Hematopoietic multipotent progenitor cell treated with erythropoietin and hydrocortisone succinate and interleukin-3 and kit ligand, for 15 days (in vitro differentiated cells): ENCODE measurements at regions not wholly inside any gene's neighbourhood (a gene's known extent, or its start where the extent isn't known, plus 50 kb on each side); places are given as distances from the start of the nearest gene placed in this dataset.
"Not testable (repeated sequence)": the region's sequence is repeated elsewhere in the genome, so short reads cannot be mapped to it uniquely, and the experiment has no call there.

Experiments
- DNase-seq: peaks from one replicate; pipeline ENCODE4 v3.0.0-alpha.2; 2015; ENCODE audit warnings: low spot score

DNA sequence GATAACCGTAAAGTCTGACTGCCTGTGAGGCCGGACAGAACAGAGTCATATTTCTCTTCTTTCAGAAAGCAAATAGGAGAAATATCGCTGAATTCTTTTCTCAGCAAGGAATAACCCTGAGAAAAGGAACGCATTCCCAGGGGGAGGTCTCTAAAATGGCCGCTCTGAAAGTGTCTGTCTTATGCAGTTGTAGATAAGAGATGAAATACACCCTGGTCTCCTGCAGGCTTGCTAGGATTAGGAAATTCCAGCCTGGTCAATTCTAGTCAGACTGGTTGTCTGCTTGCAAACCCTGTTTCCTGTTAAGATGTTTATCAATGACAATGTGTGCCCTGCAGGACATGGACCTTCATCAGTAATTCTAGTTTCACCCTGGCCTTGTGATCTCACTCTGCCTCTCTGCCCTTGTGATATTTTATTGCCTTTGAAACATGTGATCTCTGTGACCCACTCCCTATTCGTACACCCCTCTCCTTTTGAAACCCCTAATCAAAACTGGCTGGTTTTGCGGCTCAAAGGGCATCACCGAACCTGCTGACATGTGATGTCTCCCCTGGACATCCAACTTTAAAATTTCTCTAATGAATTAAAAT lies 934.8 kb upstream of the SPRY2 start:
- DNase-seq = no peak

DNA sequence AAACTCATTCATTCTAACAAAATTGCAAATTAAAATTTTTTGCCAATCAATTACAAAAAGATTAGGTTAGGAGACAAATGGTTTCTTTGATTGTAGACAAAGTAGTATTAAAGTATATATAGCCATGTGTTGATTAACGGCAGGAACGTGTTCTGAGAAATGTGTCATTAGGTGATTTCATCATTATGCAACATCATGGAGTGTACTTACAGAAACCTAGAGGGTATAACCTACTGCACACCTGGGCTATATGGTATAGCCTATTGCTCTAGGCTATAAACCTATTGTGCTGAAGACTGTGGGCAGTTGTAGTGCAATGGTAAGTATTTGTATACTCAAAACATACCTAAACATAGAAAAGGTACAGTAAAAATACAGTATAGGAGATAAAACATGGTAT lies 906.8 kb upstream of the SPRY2 start:
- DNase-seq = no peak

DNA sequence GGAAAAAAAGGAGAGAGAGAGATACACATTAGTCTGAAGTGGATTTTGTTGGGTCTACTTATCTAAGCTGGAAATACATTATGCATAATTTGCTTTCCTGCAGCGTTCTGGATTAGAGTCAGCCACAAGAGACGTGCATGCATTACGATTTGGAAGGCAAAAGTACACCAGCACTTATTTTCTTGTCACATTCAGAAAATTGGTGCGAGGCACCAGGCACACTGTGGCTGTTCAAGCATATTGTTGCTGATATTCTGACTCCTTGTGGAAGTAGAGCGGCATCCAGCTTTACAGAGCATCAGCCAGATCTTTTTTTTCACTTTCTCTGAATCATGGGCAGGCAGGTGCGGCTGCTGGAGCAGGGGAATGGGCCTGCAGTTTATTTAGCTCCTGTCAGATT lies 905.6 kb upstream of the SPRY2 start:
- no peak for DNase-seq

DNA sequence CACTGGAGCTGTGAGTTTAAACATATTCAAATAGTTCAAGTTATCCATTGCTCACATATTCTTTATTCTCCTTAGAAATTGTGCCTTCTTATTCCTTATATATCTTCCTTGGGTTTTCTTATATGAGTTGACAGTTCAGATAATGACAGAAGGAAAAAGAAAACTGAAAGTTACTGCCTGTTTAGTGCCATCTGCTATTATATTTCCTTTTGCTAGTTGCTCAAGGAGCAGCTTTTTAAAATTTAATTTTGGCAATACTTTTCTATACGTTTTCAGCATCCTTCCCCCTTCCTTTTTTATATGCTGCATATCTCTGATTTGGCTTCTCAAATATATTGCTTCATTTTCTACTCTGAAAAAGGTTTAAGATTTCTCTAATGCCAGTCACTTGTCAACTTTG lies 903.1 kb upstream of the SPRY2 start:
- no peak for DNase-seq

DNA sequence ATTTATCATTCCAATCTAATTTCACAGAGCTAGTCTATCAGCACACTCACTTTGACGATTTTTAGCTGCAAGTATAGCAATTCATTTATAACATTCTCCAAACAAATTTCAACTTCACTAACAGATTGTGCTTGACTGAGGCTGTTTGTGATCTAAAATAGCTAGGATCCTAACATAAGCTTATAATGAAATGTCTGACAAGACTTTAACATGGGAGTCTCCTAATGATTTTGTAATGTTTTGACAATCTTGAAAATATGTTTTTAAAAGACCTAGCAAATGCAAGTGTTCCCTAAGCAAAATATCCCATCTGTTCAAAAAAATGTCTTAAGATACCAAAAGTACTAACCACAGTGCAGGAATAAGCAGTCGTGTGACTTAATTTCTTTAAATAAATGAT lies 889.5 kb upstream of the SPRY2 start:
- no peak for DNase-seq

DNA sequence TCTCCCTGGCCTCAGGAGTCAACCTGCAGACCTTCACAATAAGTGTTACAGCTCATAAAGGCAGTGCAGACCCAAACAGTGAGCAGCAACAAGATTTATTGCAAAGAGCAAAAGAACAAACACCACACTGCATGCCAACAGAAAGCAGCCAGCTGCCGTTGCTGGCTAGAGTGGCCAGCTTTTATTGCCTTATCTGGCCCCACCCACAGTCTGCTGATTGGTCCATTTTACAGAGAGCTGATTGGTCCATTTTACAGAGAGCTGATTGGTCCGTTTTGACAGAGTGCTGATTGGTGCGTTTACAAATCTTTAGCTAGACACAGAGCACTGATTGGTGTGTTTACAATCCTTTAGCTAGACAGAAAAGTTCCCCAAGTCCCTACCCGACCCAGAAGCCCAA lies 885.9 kb upstream of the SPRY2 start:
- not testable (repeated sequence) for DNase-seq

DNA sequence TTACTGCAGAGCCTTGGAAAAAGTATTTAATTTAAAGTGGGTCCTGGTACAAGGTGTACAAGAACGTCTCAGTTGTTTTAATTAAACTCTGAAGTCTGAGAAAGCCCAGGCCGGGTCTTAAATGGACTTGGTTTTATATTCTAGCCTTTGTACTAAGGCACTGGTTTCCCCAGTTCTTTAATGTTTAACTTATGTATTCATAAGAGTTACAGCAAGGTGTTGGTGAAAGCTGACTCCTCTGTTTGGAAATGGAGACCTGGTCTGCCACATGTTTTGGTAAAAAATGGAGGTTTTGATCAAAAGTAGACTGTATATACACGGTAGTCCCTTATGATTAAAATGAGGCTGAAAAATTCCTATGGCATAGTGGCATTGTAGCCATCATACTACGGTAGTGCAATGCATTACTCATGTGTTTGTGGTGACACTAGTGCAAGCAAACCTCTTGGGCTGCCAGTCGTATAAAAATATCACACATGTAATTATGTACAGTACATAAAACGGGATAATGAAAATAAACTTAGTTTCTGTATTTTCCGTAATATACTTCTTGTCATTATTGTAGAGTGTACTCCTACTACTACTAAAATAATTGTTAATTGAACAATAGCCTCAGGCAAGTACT lies 883.4 kb upstream of the SPRY2 start:
- no peak for DNase-seq

DNA sequence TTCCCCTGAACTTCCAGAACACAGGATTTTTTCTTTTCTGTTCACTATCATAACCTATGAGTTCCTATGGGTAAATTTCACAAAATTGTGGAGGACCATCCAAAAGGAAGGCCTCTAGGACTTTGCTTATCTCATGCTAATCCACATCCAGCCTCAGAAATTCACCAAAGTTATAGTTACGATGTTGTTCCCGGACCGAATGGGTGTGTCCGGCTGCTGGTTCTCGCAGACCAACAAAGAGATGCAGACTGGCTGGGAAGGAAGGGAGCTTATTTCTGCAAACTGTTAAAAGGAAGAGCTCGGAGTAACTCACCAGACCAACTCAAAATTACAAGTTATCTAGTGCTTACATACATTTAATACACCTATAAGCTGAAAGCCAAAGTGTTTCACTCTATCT lies 882.9 kb upstream of the SPRY2 start:
- DNase-seq = no peak

DNA sequence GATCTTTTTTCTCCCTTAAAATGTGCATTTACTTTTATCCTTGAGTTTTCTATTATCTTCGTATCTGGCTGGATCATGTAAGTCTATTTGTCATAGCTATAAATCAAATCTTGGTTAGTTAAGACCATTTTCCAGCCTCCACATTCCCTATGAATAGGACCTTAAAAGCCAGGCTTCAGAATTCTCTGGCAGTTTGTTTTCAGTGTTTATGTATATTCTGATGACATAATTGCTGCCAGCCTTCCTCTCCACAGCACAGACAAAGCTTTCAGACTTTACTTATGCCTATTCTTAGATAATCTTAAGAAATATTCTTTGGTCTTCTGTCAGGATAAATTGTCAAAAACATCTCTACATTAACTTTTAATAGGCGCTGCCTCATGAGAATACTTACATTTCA lies 870.8 kb upstream of the SPRY2 start:
- no peak for DNase-seq

DNA sequence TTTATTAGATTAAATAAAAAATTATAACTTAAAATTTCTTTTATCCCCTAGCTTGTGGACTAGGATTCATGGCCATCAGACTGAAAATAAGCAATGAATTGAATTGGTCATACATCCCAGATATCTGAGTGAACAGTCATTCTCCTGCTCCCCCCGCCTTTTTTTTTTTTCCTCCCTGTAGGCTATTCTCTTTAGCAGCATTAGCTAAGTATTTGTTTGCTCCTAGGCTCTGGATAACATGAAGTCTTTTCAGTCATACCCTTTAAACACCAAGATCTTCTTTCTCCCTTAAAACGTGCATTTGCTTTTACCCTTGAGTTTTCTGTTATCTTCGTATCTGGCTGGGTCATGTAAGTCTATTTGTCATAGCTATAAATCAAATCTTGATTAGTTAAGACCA lies 866.7 kb upstream of the SPRY2 start:
- DNase-seq = no peak

DNA sequence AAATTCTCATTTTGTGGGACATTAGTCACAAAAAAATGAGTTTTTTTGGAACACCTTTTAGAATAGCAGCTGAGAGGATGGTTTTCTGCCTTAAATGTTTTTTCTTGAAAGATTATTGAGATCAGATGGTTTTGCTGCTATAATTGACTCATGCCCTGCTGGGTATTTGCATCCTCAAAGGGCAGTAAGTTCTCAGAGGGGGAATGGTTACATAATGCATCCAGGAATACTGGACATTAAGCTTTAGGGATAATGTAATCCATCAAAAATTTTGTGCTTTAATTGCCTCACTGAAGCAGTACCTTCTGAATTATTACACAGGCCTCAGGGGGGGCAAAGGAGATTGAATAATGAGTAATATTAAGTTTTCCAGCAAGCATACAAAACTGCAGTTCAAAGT lies 866.3 kb upstream of the SPRY2 start:
- no peak for DNase-seq

DNA sequence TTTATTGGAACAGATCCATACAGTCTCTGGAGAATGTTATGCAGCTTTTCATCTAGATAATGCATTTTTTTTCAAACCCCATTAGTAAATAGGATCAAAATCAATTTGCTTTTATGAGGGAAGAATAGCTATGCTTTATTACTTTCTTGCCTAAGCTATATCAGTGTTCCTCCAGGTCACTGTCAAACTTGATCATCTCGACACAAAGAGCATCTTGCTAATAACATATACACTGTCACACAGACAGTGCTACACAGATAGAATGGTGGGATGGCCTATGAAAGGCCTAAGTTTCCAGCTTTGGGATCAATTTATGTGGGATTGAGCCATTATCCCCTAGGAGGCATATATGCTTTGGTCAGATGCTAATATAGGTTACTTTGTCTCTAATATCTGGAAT lies 862.9 kb upstream of the SPRY2 start:
- DNase-seq = no peak

DNA sequence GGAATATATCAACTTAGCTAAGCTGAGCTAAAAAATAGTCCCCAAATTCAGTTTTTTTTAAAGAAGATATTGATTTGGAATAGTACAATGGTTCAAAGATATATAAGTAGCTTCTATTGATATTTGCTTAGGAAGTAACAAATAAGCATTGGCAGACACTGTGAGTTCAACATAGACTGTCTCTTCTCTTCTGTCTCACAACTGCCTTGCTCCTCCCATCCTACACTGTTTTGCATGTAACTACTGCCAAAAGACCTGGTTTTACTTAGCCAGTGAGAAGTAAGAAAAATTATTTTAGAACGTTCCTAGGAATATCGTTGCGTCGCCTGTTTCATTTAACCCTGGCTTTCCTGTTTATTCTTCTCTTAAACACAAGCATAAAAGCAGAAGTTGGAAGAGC lies 859.0 kb upstream of the SPRY2 start:
- DNase-seq = no peak

DNA sequence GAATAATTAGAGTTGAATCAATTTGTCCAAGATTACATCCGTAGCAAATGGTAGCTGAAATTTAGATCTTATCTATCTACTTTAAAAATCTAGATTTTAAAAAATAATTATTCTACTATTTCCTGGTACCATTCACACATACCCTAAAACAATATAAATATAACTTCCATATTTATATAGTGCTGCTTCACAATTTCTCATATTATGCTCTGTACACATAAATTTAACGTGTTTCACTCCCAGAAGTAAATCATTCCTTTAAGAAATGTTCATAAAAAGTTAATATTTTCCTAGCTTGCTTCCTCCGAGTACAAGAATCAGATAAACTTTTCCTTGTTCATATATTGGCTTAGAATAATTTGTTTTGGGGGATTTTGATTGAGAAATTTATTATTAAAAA lies 857.0 kb upstream of the SPRY2 start:
- DNase-seq = no peak

DNA sequence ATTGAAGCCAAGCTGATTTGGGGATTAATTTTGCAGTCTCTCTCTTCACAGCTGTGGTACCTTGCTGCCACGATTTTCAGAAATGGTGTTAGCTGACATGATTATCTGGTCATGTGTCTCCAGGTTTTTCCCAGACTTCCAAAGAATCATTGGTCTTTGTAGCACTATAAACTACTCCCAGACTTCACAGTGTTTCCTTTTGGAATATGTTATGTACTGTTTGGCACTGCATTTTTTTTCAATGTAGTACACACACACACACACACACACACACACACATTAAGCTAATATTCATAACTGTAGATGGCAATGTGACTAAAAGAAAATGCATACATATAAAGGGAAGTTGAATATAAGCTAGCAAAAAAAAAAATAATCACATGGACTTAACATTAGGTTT lies 856.6 kb upstream of the SPRY2 start:
- DNase-seq = no peak

DNA sequence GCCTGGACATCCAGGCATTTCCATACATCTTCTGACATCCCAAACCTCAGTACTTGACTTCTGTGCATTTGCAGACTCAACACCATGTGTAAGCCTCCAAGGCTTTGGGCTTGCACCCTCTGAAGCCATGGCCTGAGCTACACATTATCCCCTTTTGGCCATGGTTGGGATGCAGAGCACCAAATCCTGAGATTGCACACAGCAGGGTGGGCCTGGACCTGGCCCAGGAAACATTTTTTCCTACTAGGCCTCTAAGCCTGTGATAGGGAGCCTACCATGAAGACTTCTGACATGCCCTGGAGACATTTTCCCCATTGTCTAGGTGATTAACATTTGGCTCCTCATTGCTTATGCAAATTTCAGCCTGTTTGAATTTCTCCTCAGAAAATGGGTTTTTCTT lies 853.4 kb upstream of the SPRY2 start:
- no peak for DNase-seq

DNA sequence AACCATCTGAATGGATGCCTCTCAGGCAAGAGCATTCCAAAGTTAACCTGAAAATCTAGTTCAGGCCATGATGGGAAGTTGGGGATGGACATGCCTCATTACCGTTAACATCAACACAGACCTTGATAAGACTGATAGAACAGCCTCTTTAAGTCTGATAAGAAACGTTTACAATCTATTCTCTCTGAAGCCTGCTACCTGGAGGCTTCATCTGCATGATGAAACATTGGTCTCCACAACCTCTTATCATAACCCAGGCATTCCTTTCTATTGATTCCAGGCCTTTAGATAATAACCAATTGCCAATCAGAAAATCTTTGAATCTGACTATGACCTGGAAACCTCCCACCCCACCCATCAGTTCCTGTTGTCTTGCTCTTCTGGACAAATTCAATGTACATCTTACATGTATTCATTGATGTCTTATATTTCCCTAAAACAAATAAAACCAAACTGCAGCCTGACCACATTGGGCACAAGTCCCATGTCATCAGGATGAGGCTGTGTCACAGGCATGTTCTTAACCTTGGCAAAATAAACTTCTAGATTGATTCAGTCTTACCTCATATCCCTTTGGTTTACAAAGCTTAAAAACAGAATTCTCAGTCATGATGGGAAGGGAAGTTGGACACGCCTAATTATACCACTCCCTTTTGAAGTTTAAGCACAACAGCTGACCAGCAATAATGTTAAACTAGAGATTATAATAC lies 843.8 kb upstream of the SPRY2 start:
- DNase-seq = no peak

DNA sequence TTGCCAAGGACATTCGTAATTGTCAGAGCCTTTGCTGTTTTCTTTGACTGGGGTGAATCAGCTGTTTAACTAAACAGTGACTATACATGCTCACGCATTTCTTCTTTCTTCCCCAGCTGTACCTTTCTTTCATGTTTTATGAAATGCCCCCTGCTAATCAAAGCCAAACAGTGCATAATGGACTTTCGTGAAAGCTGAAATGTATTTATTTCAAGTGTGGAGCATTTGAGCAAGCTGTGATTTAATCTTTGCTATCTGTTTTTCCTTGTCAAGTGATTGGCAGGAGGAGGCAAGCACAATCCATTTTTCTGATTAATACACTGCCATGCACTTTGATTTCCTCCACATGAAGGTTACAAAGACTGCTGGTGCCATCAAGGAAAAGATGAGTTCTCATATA lies 831.7 kb upstream of the SPRY2 start:
- no peak for DNase-seq

DNA sequence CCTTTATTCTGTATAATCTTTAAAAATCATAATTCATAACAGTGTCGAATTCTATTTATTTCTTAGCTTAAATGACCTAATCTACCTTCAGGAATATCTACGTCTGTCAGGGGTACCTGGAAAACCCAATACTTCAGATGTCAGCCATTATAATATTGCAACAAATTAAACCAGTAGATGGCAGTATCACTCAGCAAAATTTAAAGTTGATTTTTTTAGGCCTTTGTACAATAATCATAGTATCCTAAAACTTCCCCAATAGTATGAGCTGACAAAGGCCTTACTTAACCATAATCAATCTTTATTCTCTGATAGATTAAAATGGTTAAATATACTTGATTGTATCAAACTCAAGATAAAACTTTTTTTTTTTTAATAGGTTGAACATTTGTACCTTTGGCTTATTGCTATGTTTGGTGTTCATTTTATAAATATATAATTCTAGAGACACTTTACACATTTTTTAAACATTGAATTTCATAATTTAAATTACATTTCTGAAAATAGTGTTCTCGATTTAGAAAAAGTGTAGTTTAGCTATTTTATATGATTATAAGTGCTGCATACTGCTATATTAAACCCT lies 830.2 kb upstream of the SPRY2 start:
- DNase-seq = no peak

DNA sequence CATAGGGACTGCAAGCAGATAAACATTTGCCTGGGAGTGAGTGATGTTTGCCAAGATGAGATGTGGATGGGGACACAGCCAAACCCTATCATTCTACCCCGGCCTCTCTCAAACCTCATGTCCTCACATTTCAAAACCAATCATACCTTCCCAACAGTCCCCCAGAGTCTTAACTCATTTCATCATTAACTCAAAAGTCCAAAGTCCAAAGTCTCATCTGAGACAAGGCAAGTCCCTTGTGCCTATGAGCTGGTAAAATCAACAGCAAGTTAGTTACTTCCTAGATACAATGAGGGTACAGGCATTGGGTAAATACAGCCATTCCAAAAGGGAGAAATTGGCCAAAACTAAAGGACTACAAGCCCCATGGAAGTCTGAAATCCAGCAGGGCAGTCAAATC lies 822.9 kb upstream of the SPRY2 start:
- not testable (repeated sequence) for DNase-seq

DNA sequence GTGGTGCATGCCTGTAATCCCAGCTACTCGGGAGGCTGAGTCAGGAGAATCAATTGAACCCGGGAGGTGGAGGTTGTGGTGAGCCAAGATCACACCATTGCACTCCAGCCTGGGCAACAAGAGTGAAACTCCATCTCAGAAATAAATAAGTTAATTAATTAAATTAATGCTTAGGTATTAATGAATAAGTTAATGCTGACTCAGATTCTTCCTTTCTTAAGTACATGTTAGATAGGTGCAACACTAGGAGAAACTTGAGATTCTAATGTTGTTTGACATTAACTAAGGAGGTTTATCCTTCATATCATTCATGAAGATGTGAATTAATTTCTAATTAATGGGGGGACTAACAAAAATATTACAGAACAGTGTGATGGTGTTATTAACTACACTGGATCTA lies 812.6 kb upstream of the SPRY2 start:
- no peak for DNase-seq

DNA sequence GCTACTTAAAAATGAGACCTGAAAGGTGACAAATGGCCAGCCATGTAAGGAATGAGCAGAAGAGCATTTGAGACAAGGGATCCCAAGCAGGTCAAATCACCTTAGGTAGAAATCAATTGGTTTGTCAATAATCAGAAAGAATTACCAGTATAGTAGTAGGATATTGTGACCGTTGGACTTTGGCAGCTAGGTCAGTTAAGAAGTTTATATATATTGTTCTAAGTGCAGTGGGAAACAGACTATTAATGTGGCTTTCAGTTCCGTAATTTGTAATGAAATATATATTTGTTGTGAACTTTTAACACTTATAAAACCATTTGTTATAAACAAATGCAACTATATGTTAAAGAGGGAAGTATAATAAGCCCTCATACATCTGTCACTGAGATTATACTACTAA lies 807.9 kb upstream of the SPRY2 start:
- no peak for DNase-seq

DNA sequence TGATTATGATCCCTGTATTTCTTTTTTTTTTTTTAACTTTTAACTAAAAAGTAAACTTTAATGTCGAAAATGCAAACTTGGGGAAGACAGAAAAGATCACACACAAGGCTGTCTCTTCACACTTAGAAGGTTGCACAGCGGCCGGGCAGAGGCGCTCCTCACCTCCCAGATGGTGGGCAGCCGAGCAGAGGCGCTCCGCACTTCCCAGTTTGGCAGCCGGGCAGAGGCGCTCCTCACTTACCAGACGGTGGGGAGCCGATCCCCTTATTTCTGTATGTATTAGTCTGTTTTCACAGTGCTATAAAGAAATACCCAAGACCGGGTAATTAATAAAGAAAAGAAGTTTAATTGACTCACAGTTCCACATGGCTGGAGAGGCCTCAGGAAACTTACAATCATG lies 805.6 kb upstream of the SPRY2 start:
- DNase-seq = not testable (repeated sequence)
